ENCODE measurements at regions not wholly inside any gene's neighbourhood (a gene's known extent, or its start where the extent isn't known, plus 50 kb on each side); places are given as distances from the start of the nearest gene placed in this dataset.

- Mint-ChIP-seq H3K4me1 (no peaks in the 10 kb centered on the region), H3K27me3 (no peaks in the 10 kb centered on the region), H3K4me3 (no peak overlapping the region), H3K9me3 (peaks cover 0 to 17% (median 3%) of the 10 kb centered on the region in 7 donors), H3K36me3 (no peaks in the 10 kb centered on the region), H3K27ac (no peak overlapping the region)
- ATAC-seq (ENCODE audit: low read depth in 2 of 2) (no peak), DNase-seq (no peak)
These were observed 1410.4 kb downstream of the EPHA7 start for GRCh38 chr6:92008757-92009502.

DNA sequence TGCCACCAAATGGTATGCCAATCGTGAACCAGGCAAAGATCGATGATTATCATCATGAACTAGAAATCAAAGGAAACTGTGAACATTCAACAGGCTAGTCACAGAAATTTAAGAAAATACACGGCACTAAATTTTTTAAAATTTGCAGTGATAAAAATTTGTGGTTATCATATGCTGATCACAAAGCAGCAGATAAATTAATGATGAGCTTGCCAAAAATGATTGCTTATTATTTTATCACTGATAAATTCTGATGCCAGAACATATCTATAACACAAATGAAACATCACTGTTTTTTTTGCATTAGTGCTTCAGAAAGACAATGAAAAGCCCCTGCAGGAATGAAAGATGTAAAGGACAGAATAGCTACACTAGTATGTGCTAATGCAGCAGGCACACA is 1413.2 kb upstream of the MAP3K7 start:
- no peaks in the 10 kb centered on the region for H3K36me3 Mint-ChIP-seq
- DNase-seq, result no peak
- H3K4me1 Mint-ChIP-seq, result no peaks in the 10 kb centered on the region
- H3K9me3 Mint-ChIP-seq, result peaks cover 0 to 9% (median 2%) of the 10 kb centered on the region in 7 donors
- no peaks in the 10 kb centered on the region for H3K27me3 Mint-ChIP-seq
- no peak overlapping the region for H3K4me3 Mint-ChIP-seq
- no peak for ATAC-seq (ENCODE audit: low read depth in 2 of 2)
- H3K27ac Mint-ChIP-seq, result no peak overlapping the region

DNA sequence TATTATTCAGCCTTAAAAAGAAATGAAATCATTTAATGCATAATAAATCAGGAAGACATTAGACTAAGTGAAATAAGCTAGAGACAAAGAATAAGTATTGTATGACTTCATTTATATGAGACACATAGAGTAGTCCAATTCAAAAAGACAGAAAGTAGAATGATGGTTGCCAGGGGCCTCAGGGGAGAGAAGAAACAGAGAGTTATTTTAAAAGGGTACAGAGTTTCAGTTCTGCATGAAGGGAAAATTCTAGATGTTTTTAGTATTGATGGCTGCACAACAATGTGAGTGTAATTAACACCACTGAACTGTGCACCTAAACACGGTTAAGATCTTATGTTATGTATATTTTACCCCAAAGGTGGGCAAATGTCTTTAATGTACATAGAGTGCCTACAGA is 1407.9 kb upstream of the MAP3K7 start:
- no peaks in the 10 kb centered on the region for H3K36me3 Mint-ChIP-seq
- DNase-seq (no peak), ATAC-seq (ENCODE audit: low read depth in 2 of 2) (no peak)
- H3K9me3 Mint-ChIP-seq, result peaks cover 2 to 29% (median 7%) of the 10 kb centered on the region in 7 donors
- H3K4me3 Mint-ChIP-seq, result no peak overlapping the region
- no peaks in the 10 kb centered on the region for H3K27me3 Mint-ChIP-seq
- H3K27ac Mint-ChIP-seq, result no peak overlapping the region
- no peaks in the 10 kb centered on the region for H3K4me1 Mint-ChIP-seq

DNA sequence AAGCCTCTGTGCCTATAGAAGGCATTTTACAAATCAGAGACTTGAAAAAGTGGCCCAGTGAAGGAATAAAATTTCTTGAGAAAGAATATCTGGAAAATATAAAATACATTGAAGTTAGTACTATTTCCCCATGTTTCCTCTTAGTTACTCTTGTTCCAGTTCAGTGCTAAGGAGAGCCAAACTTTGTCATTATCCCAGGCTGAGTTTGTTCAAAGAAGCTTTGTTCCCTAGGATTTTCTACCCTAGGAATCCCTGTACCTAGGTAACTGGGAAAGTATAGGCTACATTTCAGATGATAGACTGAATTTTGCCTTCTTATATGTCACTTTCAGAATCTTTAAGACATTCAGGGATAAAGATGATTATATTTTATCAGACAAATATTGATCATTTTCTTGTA is 1395.7 kb upstream of the MAP3K7 start:
- DNase-seq (no peak), ATAC-seq (ENCODE audit: low read depth in 2 of 2) (no peak)
- Mint-ChIP-seq H3K27ac (no peak overlapping the region), H3K27me3 (no peaks in the 10 kb centered on the region), H3K4me1 (no peaks in the 10 kb centered on the region), H3K4me3 (no peak overlapping the region), H3K36me3 (no peaks in the 10 kb centered on the region), H3K9me3 (no peaks in the 10 kb centered on the region)

- ATAC-seq (ENCODE audit: low read depth in 2 of 2) (no peak), DNase-seq (no peak)
- Mint-ChIP-seq H3K27me3 (no peaks in the 10 kb centered on the region), H3K4me3 (no peak overlapping the region), H3K9me3 (peaks cover 2 to 12% (median 6%) of the 10 kb centered on the region in 7 donors), H3K36me3 (no peaks in the 10 kb centered on the region), H3K4me1 (no peaks in the 10 kb centered on the region), H3K27ac (no peak overlapping the region)
These were observed 1389.9 kb upstream of the MAP3K7 start for GRCh38 chr6:91976797-91977196.

- H3K4me1 Mint-ChIP-seq, result no peaks in the 10 kb centered on the region
- H3K27ac Mint-ChIP-seq, result no peak overlapping the region
- ATAC-seq (ENCODE audit: low read depth in 2 of 2), result no peak
- peaks cover 3 to 11% of the 10 kb centered on the region in 2 donors for H3K36me3 Mint-ChIP-seq
- H3K4me3 Mint-ChIP-seq, result no peak overlapping the region
- DNase-seq, result no peak
- no peaks in the 10 kb centered on the region for H3K27me3 Mint-ChIP-seq
- peaks cover 3 to 29% (median 20%) of the 10 kb centered on the region in 7 donors for H3K9me3 Mint-ChIP-seq
These were observed 1383.8 kb upstream of the MAP3K7 start for GRCh38 chr6:91970700-91971099.

DNA sequence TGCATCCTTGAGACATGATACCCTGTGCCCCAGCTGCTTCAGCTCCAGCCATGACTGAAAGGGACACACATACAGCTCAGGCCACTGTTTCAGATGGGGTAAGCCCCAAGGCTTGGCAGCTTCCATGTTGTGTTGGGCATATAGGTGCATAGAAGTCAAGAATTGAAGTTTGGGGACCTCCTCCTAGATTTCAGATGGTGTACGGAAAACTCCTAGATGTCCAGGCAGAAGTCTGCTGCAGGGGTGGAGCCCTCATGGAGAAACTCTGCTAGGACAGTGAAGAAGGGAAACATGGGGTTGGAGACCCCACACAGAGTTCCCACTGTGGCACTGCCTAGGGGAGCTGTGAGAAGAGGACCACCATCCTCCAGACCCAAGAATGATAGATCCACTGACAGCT is 1379.0 kb upstream of the MAP3K7 start:
- DNase-seq (no peak), ATAC-seq (ENCODE audit: low read depth in 2 of 2) (no peak)
- H3K36me3 Mint-ChIP-seq, result peaks cover 7 to 11% of the 10 kb centered on the region in 2 donors
- no peaks in the 10 kb centered on the region for H3K27me3 Mint-ChIP-seq
- H3K27ac Mint-ChIP-seq, result no peak overlapping the region
- H3K4me3 Mint-ChIP-seq, result no peak overlapping the region
- H3K4me1 Mint-ChIP-seq, result no peaks in the 10 kb centered on the region
- peaks cover 6 to 31% (median 18%) of the 10 kb centered on the region in 7 donors for H3K9me3 Mint-ChIP-seq

- ATAC-seq (ENCODE audit: low read depth in 2 of 2), result no peak
- Mint-ChIP-seq H3K36me3 (peaks cover 4 to 9% of the 10 kb centered on the region in 2 donors), H3K4me1 (no peaks in the 10 kb centered on the region), H3K27ac (no peak overlapping the region), H3K27me3 (no peaks in the 10 kb centered on the region), H3K4me3 (no peak overlapping the region), H3K9me3 (peaks cover 10 to 35% (median 15%) of the 10 kb centered on the region in 7 donors)
- no peak for DNase-seq
These were observed 1374.8 kb upstream of the MAP3K7 start for GRCh38 chr6:91961671-91962070.

DNA sequence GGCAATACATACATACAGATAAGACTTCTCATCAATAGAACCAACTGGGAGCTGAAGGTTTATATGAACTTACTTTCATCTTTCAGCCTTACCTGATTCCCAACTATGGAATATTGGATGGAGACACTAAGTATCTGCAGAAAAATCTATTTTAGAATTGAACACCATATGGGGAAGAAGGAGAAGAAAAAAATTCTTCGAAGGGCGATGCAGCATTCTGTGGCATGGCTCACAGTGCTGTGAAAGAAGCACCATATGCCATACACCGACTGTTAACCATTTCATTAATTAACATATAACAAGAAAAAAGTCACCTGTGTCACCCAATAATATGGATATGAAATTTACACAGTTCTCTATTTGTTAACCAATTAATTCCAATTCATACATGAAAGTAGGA is 1374.4 kb upstream of the MAP3K7 start:
- H3K4me3 Mint-ChIP-seq, result no peak overlapping the region
- DNase-seq (no peak), ATAC-seq (ENCODE audit: low read depth in 2 of 2) (no peak)
- H3K27ac Mint-ChIP-seq, result no peak overlapping the region
- H3K36me3 Mint-ChIP-seq, result peaks cover 4 to 5% of the 10 kb centered on the region in 2 donors
- peaks cover 10 to 31% (median 15%) of the 10 kb centered on the region in 7 donors for H3K9me3 Mint-ChIP-seq
- no peaks in the 10 kb centered on the region for H3K27me3 Mint-ChIP-seq
- no peaks in the 10 kb centered on the region for H3K4me1 Mint-ChIP-seq

DNA sequence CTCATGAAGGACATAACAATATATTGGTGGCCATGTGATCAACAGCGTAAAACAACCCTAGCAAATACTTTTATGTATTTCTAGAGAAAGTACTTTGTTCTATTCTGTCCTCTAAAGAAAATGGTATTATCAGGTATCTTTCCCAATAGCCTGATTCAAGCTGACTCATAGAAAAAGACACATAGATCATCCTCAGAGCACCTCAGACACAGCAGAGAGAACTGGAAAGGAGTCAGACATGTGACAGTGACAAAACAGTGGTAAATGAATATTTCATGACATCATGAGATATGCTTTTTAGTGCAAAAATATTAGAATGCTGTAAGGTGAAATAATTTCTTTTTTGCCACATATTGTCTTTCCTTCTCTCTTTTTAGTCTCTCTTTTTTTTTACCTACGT is 1355.0 kb upstream of the MAP3K7 start:
- DNase-seq (no peak), ATAC-seq (ENCODE audit: low read depth in 2 of 2) (no peak)
- Mint-ChIP-seq H3K4me1 (no peaks in the 10 kb centered on the region), H3K36me3 (no peaks in the 10 kb centered on the region), H3K27me3 (no peaks in the 10 kb centered on the region), H3K9me3 (peaks cover 4 to 29% (median 9%) of the 10 kb centered on the region in 7 donors), H3K4me3 (no peak overlapping the region), H3K27ac (no peak overlapping the region)

DNA sequence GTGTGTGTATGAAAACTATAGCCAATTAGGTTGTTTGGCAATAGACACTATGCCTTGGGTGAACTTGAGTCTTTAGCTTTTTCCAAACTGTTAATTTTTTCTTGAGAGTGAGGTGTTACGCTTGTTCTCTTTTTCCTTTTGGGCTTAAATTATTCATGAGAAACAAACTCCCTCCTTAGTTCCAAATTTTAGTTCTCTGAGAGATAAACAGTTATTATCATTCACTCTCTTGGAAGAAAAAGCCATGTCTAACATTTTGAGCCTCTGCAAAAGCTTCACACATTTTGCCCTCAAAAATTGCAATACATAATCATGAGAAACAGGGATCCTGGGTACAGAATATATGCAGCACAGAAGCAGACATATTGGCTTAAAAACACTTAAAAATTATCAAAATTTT is 1353.9 kb upstream of the MAP3K7 start:
- H3K9me3 Mint-ChIP-seq, result peaks cover 4 to 23% (median 6%) of the 10 kb centered on the region in 7 donors
- H3K27me3 Mint-ChIP-seq, result no peaks in the 10 kb centered on the region
- no peak overlapping the region for H3K27ac Mint-ChIP-seq
- H3K4me3 Mint-ChIP-seq, result no peak overlapping the region
- no peaks in the 10 kb centered on the region for H3K4me1 Mint-ChIP-seq
- H3K36me3 Mint-ChIP-seq, result no peaks in the 10 kb centered on the region
- no peak for ATAC-seq (ENCODE audit: low read depth in 2 of 2)
- DNase-seq, result no peak

GRCh38 chr6:91926827-91927226 is 1340.0 kb upstream of the MAP3K7 start:
- H3K27ac Mint-ChIP-seq, result no peak overlapping the region
- peaks cover 4 to 16% (median 9%) of the 10 kb centered on the region in 7 donors for H3K9me3 Mint-ChIP-seq
- H3K27me3 Mint-ChIP-seq, result no peaks in the 10 kb centered on the region
- no peak overlapping the region for H3K4me3 Mint-ChIP-seq
- ATAC-seq (ENCODE audit: low read depth in 2 of 2) (no peak), DNase-seq (no peak)
- no peaks in the 10 kb centered on the region for H3K4me1 Mint-ChIP-seq
- no peaks in the 10 kb centered on the region for H3K36me3 Mint-ChIP-seq

GRCh38 chr6:91926361-91926760 is 1339.5 kb upstream of the MAP3K7 start:
- Mint-ChIP-seq H3K4me3 (no peak overlapping the region), H3K9me3 (peaks cover 4 to 16% (median 9%) of the 10 kb centered on the region in 7 donors), H3K36me3 (no peaks in the 10 kb centered on the region), H3K27me3 (no peaks in the 10 kb centered on the region), H3K4me1 (no peaks in the 10 kb centered on the region), H3K27ac (no peak overlapping the region)
- DNase-seq (no peak), ATAC-seq (ENCODE audit: low read depth in 2 of 2) (no peak)

- DNase-seq (no peak), ATAC-seq (ENCODE audit: low read depth in 2 of 2) (no peak)
- Mint-ChIP-seq H3K36me3 (no peaks in the 10 kb centered on the region), H3K4me3 (no peak overlapping the region), H3K27ac (no peak overlapping the region), H3K4me1 (no peaks in the 10 kb centered on the region), H3K9me3 (peaks cover 0 to 17% (median 5%) of the 10 kb centered on the region in 7 donors), H3K27me3 (no peaks in the 10 kb centered on the region)
These were observed 1325.1 kb upstream of the MAP3K7 start for GRCh38 chr6:91911945-91912344.
